Neural cell (in vitro differentiated cells): ENCODE measurements at regions not wholly inside any gene's neighbourhood (a gene's known extent, or its start where the extent isn't known, plus 50 kb on each side); places are given as distances from the start of the nearest gene placed in this dataset.

Experiments
- MXI1 ChIP-seq: fragments of 450-650 bp; conservative IDR thresholded peaks from 2 replicates; pipeline ENCODE4 v1.6.1; 2014; ENCODE audit warnings: antibody characterized with exemption, mild to moderate bottlenecking; ENCODE audit not compliant: poor library complexity, severe bottlenecking
- TF ChIP-seq, protein P1 (sequence below): fragments of 450-650 bp; IDR thresholded peaks from 2 replicates; pipeline ENCODE4 v1.5.1; 2014; ENCODE audit warnings: antibody characterized with exemption, mild to moderate bottlenecking, moderate library complexity; ENCODE audit not compliant: poor library complexity, severe bottlenecking

DNA sequence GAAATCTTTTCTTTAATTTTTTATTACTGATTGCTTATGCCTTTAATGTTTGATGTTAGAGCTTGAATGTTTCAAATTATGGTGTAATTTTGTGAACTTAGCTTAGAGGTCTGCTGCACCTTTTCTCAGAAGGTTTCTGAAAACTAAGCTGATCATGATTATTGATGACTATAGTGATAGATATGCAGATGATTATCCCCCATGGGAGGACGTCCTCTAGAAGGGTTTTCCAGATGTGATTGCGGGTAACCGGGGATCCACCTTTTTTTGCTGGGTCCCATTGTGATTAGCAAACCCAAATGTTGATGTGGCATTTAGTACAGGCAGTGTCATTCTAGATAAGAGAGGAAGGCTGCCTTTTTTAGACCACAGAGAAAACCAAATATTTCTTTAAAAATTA is 272.9 kb downstream of the FBXO8 start:
- TF ChIP-seq MXI1 = no peak
- TF ChIP-seq, protein P1, sequence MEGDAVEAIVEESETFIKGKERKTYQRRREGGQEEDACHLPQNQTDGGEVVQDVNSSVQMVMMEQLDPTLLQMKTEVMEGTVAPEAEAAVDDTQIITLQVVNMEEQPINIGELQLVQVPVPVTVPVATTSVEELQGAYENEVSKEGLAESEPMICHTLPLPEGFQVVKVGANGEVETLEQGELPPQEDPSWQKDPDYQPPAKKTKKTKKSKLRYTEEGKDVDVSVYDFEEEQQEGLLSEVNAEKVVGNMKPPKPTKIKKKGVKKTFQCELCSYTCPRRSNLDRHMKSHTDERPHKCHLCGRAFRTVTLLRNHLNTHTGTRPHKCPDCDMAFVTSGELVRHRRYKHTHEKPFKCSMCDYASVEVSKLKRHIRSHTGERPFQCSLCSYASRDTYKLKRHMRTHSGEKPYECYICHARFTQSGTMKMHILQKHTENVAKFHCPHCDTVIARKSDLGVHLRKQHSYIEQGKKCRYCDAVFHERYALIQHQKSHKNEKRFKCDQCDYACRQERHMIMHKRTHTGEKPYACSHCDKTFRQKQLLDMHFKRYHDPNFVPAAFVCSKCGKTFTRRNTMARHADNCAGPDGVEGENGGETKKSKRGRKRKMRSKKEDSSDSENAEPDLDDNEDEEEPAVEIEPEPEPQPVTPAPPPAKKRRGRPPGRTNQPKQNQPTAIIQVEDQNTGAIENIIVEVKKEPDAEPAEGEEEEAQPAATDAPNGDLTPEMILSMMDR = no peak
